ENCODE measurements at regions not wholly inside any gene's neighbourhood (a gene's known extent, or its start where the extent isn't known, plus 50 kb on each side); places are given as distances from the start of the nearest gene placed in this dataset.
"Not testable (repeated sequence)": the region's sequence is repeated elsewhere in the genome, so short reads cannot be mapped to it uniquely, and the experiment has no call there.

- not testable (repeated sequence) for H3K9ac ChIP-seq; H2AFZ ChIP-seq (ENCODE audit: low read depth)
These were observed 172.5 kb downstream of the ADRA2C start for GRCh38 chr4:3938676-3939075.

GRCh38 chr4:3939954-3940591, 173.9 kb downstream of the ADRA2C start:
- not testable (repeated sequence) for H3K4me3 ChIP-seq (IDR thresholded peaks at IDR 0.05; ENCODE audit: insufficient read depth, low read depth, low read length); H3K79me2 ChIP-seq (ENCODE audit: insufficient read depth, low read depth); H3K27me3 ChIP-seq (ENCODE audit: insufficient read depth, low read depth); H3K4me2 ChIP-seq; H3K4me1 ChIP-seq (ENCODE audit: low read depth, poor library complexity, severe bottlenecking); H3K27ac ChIP-seq; H2AFZ ChIP-seq (ENCODE audit: low read depth); H3K9ac ChIP-seq; H3K36me3 ChIP-seq (ENCODE audit: insufficient read depth); H4K20me1 ChIP-seq (ENCODE audit: insufficient read depth)

More at GRCh38 chr4:3938676-3939075, 172.5 kb downstream of the ADRA2C start:
- not testable (repeated sequence) for H3K4me1 ChIP-seq (ENCODE audit: low read depth, poor library complexity, severe bottlenecking); H3K4me3 ChIP-seq (IDR thresholded peaks at IDR 0.05; ENCODE audit: insufficient read depth, low read depth, low read length); H4K20me1 ChIP-seq (ENCODE audit: insufficient read depth); H3K79me2 ChIP-seq (ENCODE audit: insufficient read depth, low read depth); H3K27me3 ChIP-seq (ENCODE audit: insufficient read depth, low read depth); H3K27ac ChIP-seq; H3K36me3 ChIP-seq (ENCODE audit: insufficient read depth); H3K4me2 ChIP-seq

- H3K27me3 ChIP-seq (ENCODE audit: insufficient read depth, low read depth); H3K27ac ChIP-seq; H3K4me2 ChIP-seq; H3K36me3 ChIP-seq (ENCODE audit: insufficient read depth); H3K9ac ChIP-seq; H3K4me1 ChIP-seq (ENCODE audit: low read depth, poor library complexity, severe bottlenecking); H2AFZ ChIP-seq (ENCODE audit: low read depth); H3K79me2 ChIP-seq (ENCODE audit: insufficient read depth, low read depth); H4K20me1 ChIP-seq (ENCODE audit: insufficient read depth); H3K4me3 ChIP-seq (IDR thresholded peaks at IDR 0.05; ENCODE audit: insufficient read depth, low read depth, low read length): not testable (repeated sequence)
- peak; percentile 18; the same call in 1 of the 2 replicates for TF ChIP-seq CTCF (conservative IDR thresholded peaks at IDR 0.05; ENCODE audit: low read depth, low read length)
These were observed 175.7 kb downstream of the ADRA2C start for GRCh38 chr4:3941735-3942522.

- TF ChIP-seq CTCF (conservative IDR thresholded peaks at IDR 0.05; ENCODE audit: low read depth, low read length): 0 out of 2 replicates have a peak, but pooled peaks have one; percentile 24
- H4K20me1 ChIP-seq (ENCODE audit: insufficient read depth); H3K27me3 ChIP-seq (ENCODE audit: insufficient read depth, low read depth); H3K4me2 ChIP-seq; H3K27ac ChIP-seq; H3K79me2 ChIP-seq (ENCODE audit: insufficient read depth, low read depth); H3K9ac ChIP-seq; H3K4me3 ChIP-seq (IDR thresholded peaks at IDR 0.05; ENCODE audit: insufficient read depth, low read depth, low read length); H2AFZ ChIP-seq (ENCODE audit: low read depth); H3K36me3 ChIP-seq (ENCODE audit: insufficient read depth); H3K4me1 ChIP-seq (ENCODE audit: low read depth, poor library complexity, severe bottlenecking): not testable (repeated sequence)
These were observed 176.4 kb downstream of the ADRA2C start for GRCh38 chr4:3942569-3942971.

GRCh38 chr4:3943051-3943450, 176.9 kb downstream of the ADRA2C start:
- H3K27ac ChIP-seq; H3K4me1 ChIP-seq (ENCODE audit: low read depth, poor library complexity, severe bottlenecking); H3K4me3 ChIP-seq (IDR thresholded peaks at IDR 0.05; ENCODE audit: insufficient read depth, low read depth, low read length); H4K20me1 ChIP-seq (ENCODE audit: insufficient read depth); H3K36me3 ChIP-seq (ENCODE audit: insufficient read depth); H2AFZ ChIP-seq (ENCODE audit: low read depth); H3K9ac ChIP-seq; H3K27me3 ChIP-seq (ENCODE audit: insufficient read depth, low read depth); H3K79me2 ChIP-seq (ENCODE audit: insufficient read depth, low read depth); H3K4me2 ChIP-seq: not testable (repeated sequence)

Data from KMS-11 (cell line).